K562 (cell line): ENCODE measurements at regions not wholly inside any gene's neighbourhood (a gene's known extent, or its start where the extent isn't known, plus 50 kb on each side); places are given as distances from the start of the nearest gene placed in this dataset.
A peak's percentile ranks its signal among the peaks of the same experiment; 100 is the strongest.

Source experiments
- ATAC-seq: fragments of 200-7000 bp; cut with Tn5 transposase; 3 replicates; pipeline ENCODE4 v1.9.1; 2020; ENCODE audit warnings: moderate library complexity
- BruUV-seq: library from RNA; stranded (reverse); fragments of 400-500 nt; replicated peaks from 2 replicates; lab custom pipeline; 2021; lab: Mats Ljungman, UMichigan
- CTCF ChIA-PET: fragments of 300-600 bp; formaldehyde crosslinking; extraction: SDS; loops from one replicate; lab custom pipeline; 2021; ENCODE audit warnings: low intra/inter-chr PET ratio; lab: Yijun Ruan, JAX
- POLR2A ChIA-PET: fragments of 300-600, 350-650 bp; sonication (Branson Sonifier 250); formaldehyde crosslinking; extraction: SDS; loops from one replicate; lab custom pipeline; 2021; ENCODE audit warnings: antibody characterized with exemption, inconsistent platforms; lab: Yijun Ruan, JAX
- DNase-seq, 4 experiments: peaks; one replicate each; pipeline versions ENCODE4 v3.0.0 to v3.0.0-alpha.2; 2011 to 2018; ENCODE audit warnings: low spot score in 3 of 4, mixed read lengths in 3 of 4; ENCODE audit errors: extremely low read depth in 1 of 4
- FAIRE-seq: peaks from 2 replicates; lab custom pipeline; 2011; peaks lifted over from hg19 to GRCh38; lab: Jason Lieb, UNC
- H2AFZ ChIP-seq: 2 replicates; pipeline ENCODE4 v1.6.0; 2011; ENCODE audit warnings: low read depth, low read length, control low read depth, inconsistent platforms
- H3K27ac ChIP-seq: fragments of 200-600 bp; 3 replicates; pipeline ENCODE4 v1.8.0; 2011; ENCODE audit warnings: low read depth, mild to moderate bottlenecking, control low read depth, inconsistent platforms, low read length, moderate library complexity, mixed read lengths; ENCODE audit errors: extremely low read depth
- H3K27me3 ChIP-seq, 2 experiments: fragments of 300-600 bp in 1 of 2; 2 replicates in 1 of 2; 3 replicates in 1 of 2; pipeline versions ENCODE4 v1.6.0 to v1.8.0; 2011; ENCODE audit warnings: inconsistent platforms in 2 of 2, low read length in 2 of 2, mild to moderate bottlenecking in 1 of 2, mixed read lengths in 1 of 2, moderate library complexity in 1 of 2; ENCODE audit not compliant: control insufficient read depth in 2 of 2, insufficient read depth in 2 of 2
- H3K36me3 ChIP-seq: fragments of 300-600 bp; 3 replicates; pipeline ENCODE4 v1.8.0; 2011; ENCODE audit warnings: mild to moderate bottlenecking, low read length, inconsistent platforms; ENCODE audit not compliant: control insufficient read depth, insufficient read depth
- H3K4me1 ChIP-seq, 2 experiments: fragments of 200-600 bp in 1 of 2; replicated peaks in 1 of 2; 2 replicates in 1 of 2; 3 replicates in 1 of 2; pipeline versions ENCODE4 v1.5.1 to v1.8.0; 2011; ENCODE audit warnings: inconsistent platforms in 2 of 2, low read length in 2 of 2, mild to moderate bottlenecking in 1 of 2, mixed read lengths in 1 of 2, moderate library complexity in 1 of 2; ENCODE audit not compliant: control insufficient read depth in 2 of 2, insufficient read depth in 2 of 2
- H3K4me2 ChIP-seq: 2 replicates; pipeline ENCODE4 v1.6.1; 2011; ENCODE audit warnings: low read length, control low read depth, inconsistent platforms, mixed read lengths; ENCODE audit not compliant: insufficient read depth
- H3K4me3 ChIP-seq: fragments of 200-600 bp; sonication (generic), shearing (Covaris generic); 2 replicates; pipeline ENCODE4 v1.5.1; 2016; ENCODE audit warnings: control low read depth, inconsistent platforms
- H3K79me2 ChIP-seq: fragments of 200-600 bp; 3 replicates; pipeline ENCODE4 v1.8.0; 2011; ENCODE audit warnings: low read length, inconsistent platforms; ENCODE audit not compliant: control insufficient read depth, insufficient read depth
- H3K9ac ChIP-seq, 2 experiments: 2 replicates each; pipeline versions ENCODE4 v1.6.0 to v1.6.1; 2011; ENCODE audit warnings: low read depth in 2 of 2, low read length in 2 of 2, control low read depth in 1 of 2, inconsistent platforms in 1 of 2, mild to moderate bottlenecking in 1 of 2, mixed read lengths in 1 of 2; ENCODE audit not compliant: insufficient read depth in 1 of 2
- H3K9me1 ChIP-seq: one replicate; pipeline ENCODE4 v1.6.0; 2011; ENCODE audit warnings: inconsistent platforms, mild to moderate bottlenecking, low read length, moderate library complexity; ENCODE audit not compliant: control insufficient read depth, insufficient read depth
- H3K9me3 ChIP-seq: replicated peaks from 2 replicates; pipeline ENCODE4 v1.5.1; 2011; ENCODE audit warnings: low read depth, low read length, inconsistent platforms; ENCODE audit not compliant: control insufficient read depth, insufficient read depth
- H4K20me1 ChIP-seq: replicated peaks from 2 replicates; pipeline ENCODE4 v1.6.1; 2011; ENCODE audit warnings: low read length, inconsistent platforms, mixed read lengths; ENCODE audit not compliant: control insufficient read depth, insufficient read depth
- C11orf30 ChIP-seq: fragments of 450-650 bp; IDR thresholded peaks from 2 replicates; pipeline ENCODE4 v1.6.1; 2016; ENCODE audit warnings: low read depth, mild to moderate bottlenecking
- CBFB ChIP-seq: sonication (generic); formaldehyde crosslinking; IDR thresholded peaks from 2 replicates; pipeline ENCODE4 v1.4.0; 2020; ENCODE audit warnings: mild to moderate bottlenecking, missing genetic modification reagents
- ESRRB ChIP-seq: fragments of 250-450 bp; sonication (Bioruptor Pico); IDR thresholded peaks from 2 replicates; pipeline ENCODE4 v1.5.0; 2020; ENCODE audit warnings: mild to moderate bottlenecking, moderate library complexity, borderline replicate concordance
- MAFF ChIP-seq: IDR thresholded peaks from 2 replicates; pipeline ENCODE4 v1.6.1; 2012; ENCODE audit warnings: low read length, improper control_type of control experiment
- MAFG ChIP-seq: fragments of 450-650 bp; conservative IDR thresholded peaks from 2 replicates; pipeline ENCODE4 v1.6.1; 2016; ENCODE audit warnings: missing genetic modification characterization, missing compliant biosample characterization
- MAFK ChIP-seq: IDR thresholded peaks from 2 replicates; pipeline ENCODE4 v1.6.1; 2011; ENCODE audit warnings: low read length, improper control_type of control experiment
- PTRF ChIP-seq: fragments of 450-650 bp; IDR thresholded peaks from 2 replicates; pipeline ENCODE4 v1.6.1; 2016; ENCODE audit warnings: mild to moderate bottlenecking, missing genetic modification characterization, missing compliant biosample characterization
- RNF219 ChIP-seq: fragments of 250-450 bp; sonication (Bioruptor Pico); IDR thresholded peaks from 2 replicates; pipeline ENCODE4 v1.5.0; 2022; ENCODE audit warnings: mild to moderate bottlenecking
- ZNF282 ChIP-seq: sonication (generic); formaldehyde crosslinking; IDR thresholded peaks from 2 replicates; pipeline ENCODE4 v1.8.1; 2023; ENCODE audit warnings: missing genetic modification reagents
- ZNF395 ChIP-seq: fragments of 200-800 bp; sonication (Bioruptor generic); IDR thresholded peaks from 2 replicates; pipeline ENCODE4 v1.6.1; 2017; ENCODE audit warnings: missing genetic modification characterization, missing compliant biosample characterization
- WGBS: fragments of 100-300 bp; shearing (Covaris generic); methylation state at CpG from one replicate; pipeline ENCODE4 v1.1.6; 2016; ENCODE audit warnings: low coverage, mixed read lengths; ENCODE audit not compliant: insufficient coverage; ENCODE audit errors: missing lambda C conversion rate; 5-methylcytosine and 5-hydroxymethylcytosine counted together
- in situ Hi-C: fragments of 300-500 bp; cut with MboI; formaldehyde crosslinking; loops from 4 replicates; pipeline ENCODE4 v1.15.0; 2018; ENCODE audit warnings: inconsistent platforms, mixed read lengths
- intact Hi-C: fragments of 100-400 bp; cut with micrococcal nuclease; formaldehyde crosslinking; loops from 2 replicates; pipeline ENCODE4 v1.14.2; 2022

- peak; percentile 25; the same call in 1 of the 2 replicates for TF ChIP-seq MAFK
- no peak for TF ChIP-seq CBFB (CRISPR knock-in tag)
- peak; percentile 51 for TF ChIP-seq MAFG (tag)
- TF ChIP-seq ZNF282 (CRISPR knock-in tag), result no peak
- peak; percentile 46 for TF ChIP-seq MAFF
- no peak for TF ChIP-seq ESRRB (CRISPR knock-in tag)
- peak; percentile 69 for TF ChIP-seq C11orf30
- TF ChIP-seq RNF219 (CRISPR knock-in tag), result no peak
- TF ChIP-seq, all 486 proteins: peak for 6
These were observed 222.4 kb downstream of the CD83 start (continued) for GRCh38 chr6:14339711-14340584.

- DNase-seq (no peak), ATAC-seq (no peak), FAIRE-seq (no peak)
- no peaks in the 10 kb centered on the region for H4K20me1 ChIP-seq
- WGBS, result 8% methylated on average over 6 of the region's 6 CpGs
- H2AFZ ChIP-seq, result no peak overlapping the region
- in situ Hi-C loops (no loop called here), intact Hi-C loops (no loop called here)
- ChIA-PET CTCF (no interaction called here), POLR2A (interaction anchor here (0.8 kb wide), 1 partner anchor 28 kb away, joined by 3 read pairs; no protein-coding TSS in a partner anchor)
- BruUV-seq, result no TSS peak
- H3K4me2 ChIP-seq, result no peak overlapping the region
- H3K4me1 ChIP-seq, result no peaks in the 10 kb centered on the region
- TF ChIP-seq ZNF395 (CRISPR knock-in tag), result no peak
- no peak for TF ChIP-seq PTRF (tag)
- H3K27ac ChIP-seq, result no peak overlapping the region
- H3K36me3 ChIP-seq, result no peaks in the 10 kb centered on the region
- H3K9me3 ChIP-seq, result no peaks in the 10 kb centered on the region
- no peak overlapping the region for H3K9ac ChIP-seq
- H3K9me1 ChIP-seq, result no peaks in the 10 kb centered on the region
- H3K27me3 ChIP-seq, result peaks cover 27 to 48% of the 10 kb centered on the region in 2 experiments
- H3K79me2 ChIP-seq, result no peaks in the 10 kb centered on the region
- H3K4me3 ChIP-seq, result no peak overlapping the region
These were observed 226.9 kb downstream of the CD83 start for GRCh38 chr6:14344486-14344885.
